KMS-11 (cell line): ENCODE measurements at regions not wholly inside any gene's neighbourhood (a gene's known extent, or its start where the extent isn't known, plus 50 kb on each side); places are given as distances from the start of the nearest gene placed in this dataset.

Source experiments
- H2AFZ ChIP-seq: fragments of 200-600 bp; sonication (generic); 2 replicates; pipeline ENCODE4 v1.6.1; 2016; ENCODE audit warnings: antibody characterized with exemption, mixed run types, low read depth
- H3K27ac ChIP-seq: fragments of 200-600 bp; sonication (generic); 2 replicates; pipeline ENCODE4 v1.6.1; 2016; ENCODE audit warnings: mild to moderate bottlenecking, mixed run types
- H3K27me3 ChIP-seq: fragments of 200-600 bp; sonication (generic); 2 replicates; pipeline ENCODE4 v1.6.1; 2017; ENCODE audit warnings: mild to moderate bottlenecking, low read depth, mixed run types, moderate library complexity; ENCODE audit not compliant: insufficient read depth
- H3K36me3 ChIP-seq: fragments of 200-600 bp; sonication (generic); 2 replicates; pipeline ENCODE4 v1.6.1; 2017; ENCODE audit warnings: mild to moderate bottlenecking, mixed run types; ENCODE audit not compliant: insufficient read depth
- H3K4me1 ChIP-seq: fragments of 200-600 bp; sonication (generic); 2 replicates; pipeline ENCODE4 v1.6.1; 2016; ENCODE audit warnings: mild to moderate bottlenecking, low read depth, mixed run types; ENCODE audit not compliant: poor library complexity, severe bottlenecking
- H3K4me2 ChIP-seq: fragments of 200-600 bp; sonication (generic); 2 replicates; pipeline ENCODE4 v1.7.0; 2016; ENCODE audit warnings: mild to moderate bottlenecking, mixed run types
- H3K4me3 ChIP-seq: fragments of 200-600 bp; sonication (generic); IDR thresholded peaks from 2 replicates; pipeline ENCODE4 v1.6.1; 2017; ENCODE audit warnings: low read depth, low read length, mixed read lengths; ENCODE audit not compliant: insufficient read depth
- H3K79me2 ChIP-seq: fragments of 200-600 bp; sonication (generic); 2 replicates; pipeline ENCODE4 v1.6.1; 2016; ENCODE audit warnings: low read depth, mixed run types; ENCODE audit not compliant: insufficient read depth
- H3K9ac ChIP-seq: fragments of 200-600 bp; sonication (generic); 2 replicates; pipeline ENCODE4 v1.6.1; 2016; ENCODE audit warnings: mild to moderate bottlenecking, mixed run types
- H4K20me1 ChIP-seq: fragments of 200-600 bp; sonication (generic); 2 replicates; pipeline ENCODE4 v1.6.1; 2016; ENCODE audit warnings: mild to moderate bottlenecking, mixed run types; ENCODE audit not compliant: insufficient read depth
- CTCF ChIP-seq: fragments of 200-600 bp; sonication (generic); conservative IDR thresholded peaks from 2 replicates; pipeline ENCODE4 v1.6.1; 2017; ENCODE audit warnings: low read depth, mild to moderate bottlenecking, antibody characterized with exemption, low read length, moderate library complexity, mixed read lengths

- no peaks in the 10 kb centered on the region for H4K20me1 ChIP-seq
- H3K4me3 ChIP-seq, result no peak overlapping the region
- no peaks in the 10 kb centered on the region for H3K79me2 ChIP-seq
- H2AFZ ChIP-seq, result no peak overlapping the region
- H3K27ac ChIP-seq, result no peak overlapping the region
- H3K27me3 ChIP-seq, result no peaks in the 10 kb centered on the region
- no peaks in the 10 kb centered on the region for H3K36me3 ChIP-seq
- TF ChIP-seq CTCF, result no peak
- no peak overlapping the region for H3K4me2 ChIP-seq
- H3K9ac ChIP-seq, result no peak overlapping the region
- no peaks in the 10 kb centered on the region for H3K4me1 ChIP-seq
These were observed 246.2 kb upstream of the AKR1E2 start for GRCh38 chr10:4579844-4580243.

DNA sequence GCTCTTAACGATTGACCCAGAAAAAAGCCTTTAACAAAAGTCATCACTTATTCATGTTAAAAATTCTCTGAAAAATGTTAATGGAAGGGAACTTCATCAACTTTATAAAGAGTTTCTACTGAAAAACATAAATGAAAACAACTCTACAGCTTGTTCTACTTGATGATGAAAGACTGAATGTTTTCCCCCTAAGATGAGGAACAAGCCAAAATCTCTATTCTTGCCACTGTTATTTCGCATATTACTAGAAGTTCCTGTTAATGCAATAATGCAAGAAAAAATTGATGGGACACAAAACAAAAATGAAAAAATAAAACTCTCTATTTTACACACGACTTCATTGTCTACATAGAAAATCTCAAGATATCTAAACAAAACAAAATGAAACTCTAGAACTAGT is 249.8 kb upstream of the AKR1E2 start:
- Histone ChIP-seq H3K4me2 (no peak overlapping the region), H3K4me3 (no peak overlapping the region), H3K79me2 (no peaks in the 10 kb centered on the region), H3K4me1 (no peaks in the 10 kb centered on the region), H3K9ac (no peak overlapping the region), H3K27me3 (no peaks in the 10 kb centered on the region), H2AFZ (no peak overlapping the region), H4K20me1 (no peaks in the 10 kb centered on the region), H3K36me3 (no peaks in the 10 kb centered on the region), H3K27ac (no peak overlapping the region)
- no peak for TF ChIP-seq CTCF

GRCh38 chr10:4569151-4569550 is 256.9 kb upstream of the AKR1E2 start:
- H2AFZ ChIP-seq, result no peak overlapping the region
- H4K20me1 ChIP-seq, result no peaks in the 10 kb centered on the region
- no peaks in the 10 kb centered on the region for H3K79me2 ChIP-seq
- no peaks in the 10 kb centered on the region for H3K4me1 ChIP-seq
- no peaks in the 10 kb centered on the region for H3K36me3 ChIP-seq
- H3K9ac ChIP-seq, result no peak overlapping the region
- no peaks in the 10 kb centered on the region for H3K27me3 ChIP-seq
- no peak for TF ChIP-seq CTCF
- H3K4me3 ChIP-seq, result no peak overlapping the region
- no peak overlapping the region for H3K27ac ChIP-seq
- no peak overlapping the region for H3K4me2 ChIP-seq

DNA sequence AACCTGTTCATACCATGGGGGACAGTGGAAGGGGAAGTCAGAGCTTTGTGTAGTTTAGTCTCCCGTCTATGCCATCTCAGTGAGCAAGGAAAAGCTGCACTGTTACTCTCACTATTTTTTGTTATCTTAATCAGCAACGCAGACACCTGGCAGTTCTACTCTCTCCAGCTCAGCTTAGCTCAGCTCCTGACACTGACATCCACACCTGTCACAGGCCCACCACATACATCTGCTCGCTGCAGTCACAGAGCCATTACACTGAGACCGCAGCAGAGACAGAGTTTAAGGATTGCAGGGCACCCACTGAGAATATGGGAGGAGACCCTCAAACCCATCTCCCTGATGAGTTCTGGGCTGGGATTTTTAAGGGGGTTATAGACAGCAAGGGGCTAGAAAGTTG is 257.3 kb upstream of the AKR1E2 start:
- H2AFZ ChIP-seq, result no peak overlapping the region
- H3K4me1 ChIP-seq, result no peaks in the 10 kb centered on the region
- no peak overlapping the region for H3K4me2 ChIP-seq
- no peak for TF ChIP-seq CTCF
- no peaks in the 10 kb centered on the region for H3K36me3 ChIP-seq
- H3K9ac ChIP-seq, result no peak overlapping the region
- no peak overlapping the region for H3K27ac ChIP-seq
- no peaks in the 10 kb centered on the region for H4K20me1 ChIP-seq
- no peaks in the 10 kb centered on the region for H3K79me2 ChIP-seq
- H3K27me3 ChIP-seq, result no peaks in the 10 kb centered on the region
- no peak overlapping the region for H3K4me3 ChIP-seq

- Histone ChIP-seq H3K79me2 (no peaks in the 10 kb centered on the region), H4K20me1 (no peaks in the 10 kb centered on the region), H2AFZ (no peak overlapping the region), H3K4me1 (no peaks in the 10 kb centered on the region), H3K4me2 (no peak overlapping the region), H3K27me3 (no peaks in the 10 kb centered on the region), H3K4me3 (no peak overlapping the region), H3K27ac (no peak overlapping the region), H3K9ac (no peak overlapping the region), H3K36me3 (no peaks in the 10 kb centered on the region)
- no peak for TF ChIP-seq CTCF
These were observed 257.9 kb upstream of the AKR1E2 start for GRCh38 chr10:4568086-4568485.
